Astrocyte (in vitro differentiated cells and primary cell): ENCODE measurements at regions not wholly inside any gene's neighbourhood (a gene's known extent, or its start where the extent isn't known, plus 50 kb on each side); places are given as distances from the start of the nearest gene placed in this dataset.

Experiments
- DNase-seq: peaks from one replicate; pipeline ENCODE4 v3.0.0-alpha.2; 2010; ENCODE audit warnings: low read depth
- FAIRE-seq: peaks from 2 replicates; lab custom pipeline; 2011; peaks lifted over from hg19 to GRCh38; lab: Jason Lieb, UNC
- H2AFZ ChIP-seq: 2 replicates; pipeline ENCODE4 v1.6.0; 2012; ENCODE audit warnings: low read depth, low read length, inconsistent platforms
- H3K27ac ChIP-seq: 2 replicates; pipeline ENCODE4 v1.5.1; 2011; ENCODE audit warnings: low read depth, low read length, inconsistent platforms
- H3K27me3 ChIP-seq: 2 replicates; pipeline ENCODE4 v1.6.0; 2011; ENCODE audit warnings: low read length, inconsistent platforms; ENCODE audit not compliant: insufficient read depth
- H3K36me3 ChIP-seq: 2 replicates; pipeline ENCODE4 v1.5.1; 2011; ENCODE audit warnings: low read length, inconsistent platforms; ENCODE audit not compliant: insufficient read depth
- H3K4me1 ChIP-seq: 2 replicates; pipeline ENCODE4 v1.5.1; 2011; ENCODE audit warnings: low read length, inconsistent platforms; ENCODE audit not compliant: insufficient read depth
- H3K4me2 ChIP-seq: 2 replicates; pipeline ENCODE4 v1.6.0; 2012; ENCODE audit warnings: low read length, inconsistent platforms
- H3K4me3 ChIP-seq: 2 replicates; pipeline ENCODE4 v1.5.1; 2011; ENCODE audit warnings: low read depth, mild to moderate bottlenecking, low read length, inconsistent platforms; ENCODE audit not compliant: insufficient read depth
- H3K79me2 ChIP-seq: 2 replicates; pipeline ENCODE4 v1.6.0; 2012; ENCODE audit warnings: mild to moderate bottlenecking, low read length, inconsistent platforms; ENCODE audit not compliant: insufficient read depth
- H3K9ac ChIP-seq: 2 replicates; pipeline ENCODE4 v1.6.0; 2012; ENCODE audit warnings: mild to moderate bottlenecking, low read length, inconsistent platforms
- H3K9me3 ChIP-seq: 2 replicates; pipeline ENCODE4 v1.5.1; 2012; ENCODE audit warnings: low read depth, mild to moderate bottlenecking, low read length, inconsistent platforms; ENCODE audit not compliant: insufficient read depth
- H4K20me1 ChIP-seq: 2 replicates; pipeline ENCODE4 v1.6.0; 2012; ENCODE audit warnings: low read length, inconsistent platforms; ENCODE audit not compliant: insufficient read depth
- H3K27ac Mint-ChIP-seq: one replicate; pipeline ENCODE4 v1.8.0; 2021; ENCODE audit warnings: mild to moderate bottlenecking, mixed read lengths; ENCODE audit not compliant: unreplicated experiment
- H3K27me3 Mint-ChIP-seq: one replicate; pipeline ENCODE4 v1.8.0; 2021; ENCODE audit warnings: low read depth, mixed read lengths; ENCODE audit not compliant: unreplicated experiment
- H3K36me3 Mint-ChIP-seq: one replicate; pipeline ENCODE4 v1.8.0; 2021; ENCODE audit warnings: low read depth, mixed read lengths; ENCODE audit not compliant: unreplicated experiment
- H3K4me1 Mint-ChIP-seq: one replicate; pipeline ENCODE4 v1.8.0; 2021; ENCODE audit warnings: low read depth, mixed read lengths; ENCODE audit not compliant: unreplicated experiment
- H3K4me3 Mint-ChIP-seq: one replicate; pipeline ENCODE4 v1.8.0; 2021; ENCODE audit warnings: mild to moderate bottlenecking, moderate library complexity, mixed read lengths; ENCODE audit not compliant: unreplicated experiment
- H3K9me3 Mint-ChIP-seq: one replicate; pipeline ENCODE4 v1.8.0; 2021; ENCODE audit warnings: mild to moderate bottlenecking, mixed read lengths; ENCODE audit not compliant: unreplicated experiment
- EZH2 ChIP-seq: IDR thresholded peaks from 2 replicates; pipeline ENCODE4 v1.6.1; 2012; ENCODE audit warnings: mild to moderate bottlenecking, low read length, inconsistent platforms; ENCODE audit not compliant: insufficient read depth
- TF ChIP-seq, protein P1 (sequence below): IDR thresholded peaks from 2 replicates; pipeline ENCODE4 v1.5.1; 2011; ENCODE audit warnings: low read depth, mild to moderate bottlenecking, inconsistent platforms, low read length, moderate library complexity; ENCODE audit not compliant: insufficient read depth

DNA sequence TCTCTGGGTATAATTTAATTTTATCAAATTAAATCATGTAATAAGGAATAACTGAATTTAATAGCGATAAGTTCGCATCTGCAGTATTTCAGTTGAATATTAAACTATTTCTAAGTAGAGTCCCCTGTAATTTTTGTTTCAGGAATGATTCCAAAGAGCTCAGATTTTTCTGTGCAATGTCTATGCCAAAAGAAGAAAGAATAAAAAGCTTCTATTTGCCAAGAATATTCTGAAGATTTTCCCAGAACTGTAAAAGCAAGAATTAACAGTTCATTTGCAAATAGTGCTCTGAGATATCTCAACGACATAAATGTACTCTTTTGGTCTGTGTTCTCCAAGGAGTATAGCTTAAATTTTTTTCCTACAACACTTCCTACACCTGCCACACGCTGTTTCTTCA is 1242.8 kb upstream of the DIAPH2 start:
- H3K9ac ChIP-seq = no peak overlapping the region
- no peak overlapping the region for H3K4me3 ChIP-seq
- no peaks in the 10 kb centered on the region for H3K79me2 ChIP-seq
- H3K4me2 ChIP-seq = no peak overlapping the region
- Mint-ChIP-seq H3K27me3 (no peaks in the 10 kb centered on the region), H3K4me3 (no peak overlapping the region), H3K4me1 (no peaks in the 10 kb centered on the region), H3K36me3 (no peaks in the 10 kb centered on the region), H3K27ac (no peak overlapping the region), H3K9me3 (no peaks in the 10 kb centered on the region)
- H3K27me3 ChIP-seq = no peaks in the 10 kb centered on the region
- no peak overlapping the region for H2AFZ ChIP-seq
- no peaks in the 10 kb centered on the region for H3K4me1 ChIP-seq
- H4K20me1 ChIP-seq = no peaks in the 10 kb centered on the region
- no peaks in the 10 kb centered on the region for H3K9me3 ChIP-seq
- no peak for DNase-seq
- H3K36me3 ChIP-seq = no peaks in the 10 kb centered on the region
- FAIRE-seq = no peak
- no peak overlapping the region for H3K27ac ChIP-seq
- TF ChIP-seq EZH2 = no peak

DNA sequence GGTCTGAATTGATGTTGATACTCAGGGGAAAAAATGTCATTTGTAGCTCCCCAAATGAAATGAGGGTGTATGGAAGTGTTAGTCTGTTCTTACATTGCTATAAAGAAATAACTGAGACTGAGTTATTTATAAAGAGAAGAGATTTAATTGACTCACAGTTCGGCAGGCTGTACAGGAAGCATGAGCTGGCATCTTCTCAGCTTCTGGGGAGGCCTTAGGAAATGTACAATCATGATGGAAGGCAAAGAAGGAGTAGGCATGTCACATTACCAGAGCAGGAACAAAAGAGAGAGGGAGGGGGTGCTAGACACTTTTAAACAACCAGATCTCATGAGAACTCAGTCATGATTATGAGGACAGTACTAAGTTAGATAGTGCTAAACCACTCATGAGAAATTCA is 1199.9 kb upstream of the DIAPH2 start:
- H4K20me1 ChIP-seq = no peaks in the 10 kb centered on the region
- H3K4me2 ChIP-seq = no peak overlapping the region
- TF ChIP-seq, protein P1, sequence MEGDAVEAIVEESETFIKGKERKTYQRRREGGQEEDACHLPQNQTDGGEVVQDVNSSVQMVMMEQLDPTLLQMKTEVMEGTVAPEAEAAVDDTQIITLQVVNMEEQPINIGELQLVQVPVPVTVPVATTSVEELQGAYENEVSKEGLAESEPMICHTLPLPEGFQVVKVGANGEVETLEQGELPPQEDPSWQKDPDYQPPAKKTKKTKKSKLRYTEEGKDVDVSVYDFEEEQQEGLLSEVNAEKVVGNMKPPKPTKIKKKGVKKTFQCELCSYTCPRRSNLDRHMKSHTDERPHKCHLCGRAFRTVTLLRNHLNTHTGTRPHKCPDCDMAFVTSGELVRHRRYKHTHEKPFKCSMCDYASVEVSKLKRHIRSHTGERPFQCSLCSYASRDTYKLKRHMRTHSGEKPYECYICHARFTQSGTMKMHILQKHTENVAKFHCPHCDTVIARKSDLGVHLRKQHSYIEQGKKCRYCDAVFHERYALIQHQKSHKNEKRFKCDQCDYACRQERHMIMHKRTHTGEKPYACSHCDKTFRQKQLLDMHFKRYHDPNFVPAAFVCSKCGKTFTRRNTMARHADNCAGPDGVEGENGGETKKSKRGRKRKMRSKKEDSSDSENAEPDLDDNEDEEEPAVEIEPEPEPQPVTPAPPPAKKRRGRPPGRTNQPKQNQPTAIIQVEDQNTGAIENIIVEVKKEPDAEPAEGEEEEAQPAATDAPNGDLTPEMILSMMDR = no peak
- no peak for TF ChIP-seq EZH2
- Mint-ChIP-seq H3K36me3 (no peaks in the 10 kb centered on the region), H3K9me3 (no peaks in the 10 kb centered on the region), H3K27ac (no peak overlapping the region), H3K4me3 (no peak overlapping the region), H3K4me1 (no peaks in the 10 kb centered on the region), H3K27me3 (no peaks in the 10 kb centered on the region)
- DNase-seq (no peak), FAIRE-seq (no peak)
- no peaks in the 10 kb centered on the region for H3K9me3 ChIP-seq
- H3K79me2 ChIP-seq = no peaks in the 10 kb centered on the region
- H3K27me3 ChIP-seq = no peaks in the 10 kb centered on the region
- no peak overlapping the region for H2AFZ ChIP-seq
- H3K27ac ChIP-seq = no peak overlapping the region
- no peak overlapping the region for H3K4me3 ChIP-seq
- H3K9ac ChIP-seq = no peak overlapping the region
- no peaks in the 10 kb centered on the region for H3K4me1 ChIP-seq
- H3K36me3 ChIP-seq = no peaks in the 10 kb centered on the region

DNA sequence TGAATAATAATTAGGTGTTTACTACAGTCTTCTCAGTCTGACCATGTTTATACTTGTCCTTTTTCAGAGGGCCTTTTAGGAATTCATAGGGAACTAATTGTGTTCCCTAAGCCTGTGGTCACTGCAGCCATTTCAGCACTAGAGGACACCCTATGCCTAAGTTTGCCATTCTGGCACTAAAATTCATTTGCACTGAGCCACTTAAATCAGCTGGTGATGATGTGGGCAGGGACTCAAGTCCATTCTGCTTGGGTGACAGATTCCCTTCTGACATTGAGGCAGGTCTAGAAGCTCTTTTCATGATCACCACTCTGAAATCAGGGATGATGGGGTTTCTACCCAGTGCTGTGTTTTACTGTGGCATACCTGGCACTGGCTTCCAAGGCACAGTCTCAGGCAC is 1178.9 kb upstream of the DIAPH2 start:
- no peaks in the 10 kb centered on the region for H3K27me3 ChIP-seq
- no peak for FAIRE-seq
- no peak overlapping the region for H3K27ac Mint-ChIP-seq
- H3K27me3 Mint-ChIP-seq = no peaks in the 10 kb centered on the region
- H3K4me2 ChIP-seq = no peak overlapping the region
- H3K36me3 ChIP-seq = no peaks in the 10 kb centered on the region
- H4K20me1 ChIP-seq = no peaks in the 10 kb centered on the region
- no peaks in the 10 kb centered on the region for H3K9me3 ChIP-seq
- H3K4me1 Mint-ChIP-seq = no peaks in the 10 kb centered on the region
- H3K4me3 Mint-ChIP-seq = no peak overlapping the region
- no peak overlapping the region for H3K4me3 ChIP-seq
- H3K36me3 Mint-ChIP-seq = no peaks in the 10 kb centered on the region
- no peak overlapping the region for H2AFZ ChIP-seq
- no peaks in the 10 kb centered on the region for H3K4me1 ChIP-seq
- no peak for TF ChIP-seq EZH2
- TF ChIP-seq, protein P1 = no peak
- H3K9ac ChIP-seq = no peak overlapping the region
- H3K9me3 Mint-ChIP-seq = no peaks in the 10 kb centered on the region
- H3K79me2 ChIP-seq = no peaks in the 10 kb centered on the region
- no peak for DNase-seq
- H3K27ac ChIP-seq = no peak overlapping the region
